K562 (cell line): ENCODE measurements at regions not wholly inside any gene's neighbourhood (a gene's known extent, or its start where the extent isn't known, plus 50 kb on each side); places are given as distances from the start of the nearest gene placed in this dataset.

Source experiments
- CHCHD3 ChIP-seq: fragments of 250-450 bp; sonication (Bioruptor Pico); IDR thresholded peaks from 2 replicates; pipeline ENCODE4 v2.1.2; 2022; ENCODE audit warnings: mild to moderate bottlenecking
- CTCF ChIP-seq, 3 experiments: IDR thresholded peaks in 2 of 3; conservative IDR thresholded peaks in 1 of 3; 2 replicates each; pipeline ENCODE4 v1.5.1; 2011 to 2012; ENCODE audit warnings: low read length in 3 of 3, mild to moderate bottlenecking in 3 of 3, control low read depth in 2 of 3, improper control_type of control experiment in 1 of 3, inconsistent platforms in 1 of 3, low read depth in 1 of 3, mixed read lengths in 1 of 3, moderate library complexity in 1 of 3; ENCODE audit not compliant: insufficient read depth in 2 of 3
- ELF4 ChIP-seq: fragments of 450-650 bp; formaldehyde crosslinking; IDR thresholded peaks from 2 replicates; pipeline ENCODE4 v1.4.0; 2022; ENCODE audit warnings: missing genetic modification characterization
- RAD21 ChIP-seq, 2 experiments: fragments of 250-450 bp in 1 of 2; fragments of 450-650 bp in 1 of 2; sonication (Bioruptor Pico) in 1 of 2; formaldehyde crosslinking in 1 of 2; IDR thresholded peaks in 1 of 2; conservative IDR thresholded peaks in 1 of 2; 2 replicates each; pipeline versions ENCODE4 v1.4.0 to v1.8.0; 2020 to 2022; ENCODE audit warnings: mild to moderate bottlenecking in 2 of 2, moderate library complexity in 1 of 2
- SP1 ChIP-seq: sonication (generic); formaldehyde crosslinking; IDR thresholded peaks from 2 replicates; pipeline ENCODE4 v1.8.1; 2022; ENCODE audit warnings: mild to moderate bottlenecking, missing genetic modification reagents
- SPI1 ChIP-seq: IDR thresholded peaks from 2 replicates; pipeline ENCODE4 v1.6.1; 2011; ENCODE audit warnings: low read depth, low read length, control low read depth, borderline replicate concordance
- TAF1 ChIP-seq: IDR thresholded peaks from 2 replicates; pipeline ENCODE4 v1.6.1; 2011; ENCODE audit warnings: mild to moderate bottlenecking, low read length, moderate library complexity; ENCODE audit not compliant: insufficient read depth, control insufficient read depth, severe bottlenecking; ENCODE audit errors: extremely low read depth
- TAL1 ChIP-seq: fragments of 450-650 bp; IDR thresholded peaks from 2 replicates; pipeline ENCODE4 v1.6.1; 2016; ENCODE audit warnings: mild to moderate bottlenecking
- THRA ChIP-seq: fragments of 450-650 bp; IDR thresholded peaks from 2 replicates; pipeline ENCODE4 v1.6.1; 2017; ENCODE audit warnings: mild to moderate bottlenecking, moderate library complexity
- ZNF324 ChIP-seq: fragments of 250-450 bp; sonication (Bioruptor Pico); IDR thresholded peaks from 2 replicates; pipeline ENCODE4 v1.4.0; 2020; ENCODE audit warnings: mild to moderate bottlenecking
- ZNF76 ChIP-seq: fragments of 250-450 bp; sonication (Bioruptor Pico); IDR thresholded peaks from 2 replicates; pipeline ENCODE4 v1.4.0; 2020; ENCODE audit warnings: mild to moderate bottlenecking, moderate library complexity, borderline replicate concordance

- TF ChIP-seq TAL1 (no peak), ZNF76 (CRISPR knock-in tag) (no peak), CHCHD3 (CRISPR knock-in tag) (no peak), ZNF324 (CRISPR knock-in tag) (no peak), CTCF (IDR thresholded peaks at IDR 0.05 in 2 of 3, conservative IDR thresholded peaks at IDR 0.05 in 1 of 3; ENCODE audit: insufficient read depth in 2 of 3, low read depth in 1 of 3, low read length in 3 of 3) (no peak), ELF4 (no peak), SP1 (CRISPR knock-in tag) (no peak), TAF1 (no peak), THRA (no peak), SPI1 (no peak), RAD21 (CRISPR knock-in tag; conservative IDR thresholded peaks at IDR 0.05 in 1 of 2, IDR thresholded peaks at IDR 0.05 in 1 of 2) (no peak)
Observed at GRCh38 chr1:29860681-29861080, 624.4 kb downstream of the PTPRU start.
